ENCODE measurements at regions not wholly inside any gene's neighbourhood (a gene's known extent, or its start where the extent isn't known, plus 50 kb on each side); places are given as distances from the start of the nearest gene placed in this dataset.
"Not testable (repeated sequence)": the region's sequence is repeated elsewhere in the genome, so short reads cannot be mapped to it uniquely, and the experiment has no call there.

- intact Hi-C loops (cut with DNase I): no loop called here
- TF ChIP-seq, protein P1, sequence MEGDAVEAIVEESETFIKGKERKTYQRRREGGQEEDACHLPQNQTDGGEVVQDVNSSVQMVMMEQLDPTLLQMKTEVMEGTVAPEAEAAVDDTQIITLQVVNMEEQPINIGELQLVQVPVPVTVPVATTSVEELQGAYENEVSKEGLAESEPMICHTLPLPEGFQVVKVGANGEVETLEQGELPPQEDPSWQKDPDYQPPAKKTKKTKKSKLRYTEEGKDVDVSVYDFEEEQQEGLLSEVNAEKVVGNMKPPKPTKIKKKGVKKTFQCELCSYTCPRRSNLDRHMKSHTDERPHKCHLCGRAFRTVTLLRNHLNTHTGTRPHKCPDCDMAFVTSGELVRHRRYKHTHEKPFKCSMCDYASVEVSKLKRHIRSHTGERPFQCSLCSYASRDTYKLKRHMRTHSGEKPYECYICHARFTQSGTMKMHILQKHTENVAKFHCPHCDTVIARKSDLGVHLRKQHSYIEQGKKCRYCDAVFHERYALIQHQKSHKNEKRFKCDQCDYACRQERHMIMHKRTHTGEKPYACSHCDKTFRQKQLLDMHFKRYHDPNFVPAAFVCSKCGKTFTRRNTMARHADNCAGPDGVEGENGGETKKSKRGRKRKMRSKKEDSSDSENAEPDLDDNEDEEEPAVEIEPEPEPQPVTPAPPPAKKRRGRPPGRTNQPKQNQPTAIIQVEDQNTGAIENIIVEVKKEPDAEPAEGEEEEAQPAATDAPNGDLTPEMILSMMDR (IDR thresholded peaks at IDR 0.05): no peak
- no peak for TF ChIP-seq POLR2A (IDR thresholded peaks at IDR 0.05)
- no CpG with 5 or more reads among the region's 48 CpGs for WGBS, 2 donors
- H3K27ac ChIP-seq: no peak overlapping the region
- H3K9me3 ChIP-seq: peaks cover 0 to 7% (median 0%) of the 10 kb centered on the region in 3 donors
- H3K4me1 ChIP-seq: no peaks in the 10 kb centered on the region
- DNase-seq: no peak
- H3K4me3 ChIP-seq: no peak overlapping the region
- no peaks in the 10 kb centered on the region for H3K27me3 ChIP-seq
- H3K36me3 ChIP-seq: no peaks in the 10 kb centered on the region
These were observed 4274.9 kb upstream of the OR11H1 start for GRCh38 chr22:11253000-11253511.

DNA sequence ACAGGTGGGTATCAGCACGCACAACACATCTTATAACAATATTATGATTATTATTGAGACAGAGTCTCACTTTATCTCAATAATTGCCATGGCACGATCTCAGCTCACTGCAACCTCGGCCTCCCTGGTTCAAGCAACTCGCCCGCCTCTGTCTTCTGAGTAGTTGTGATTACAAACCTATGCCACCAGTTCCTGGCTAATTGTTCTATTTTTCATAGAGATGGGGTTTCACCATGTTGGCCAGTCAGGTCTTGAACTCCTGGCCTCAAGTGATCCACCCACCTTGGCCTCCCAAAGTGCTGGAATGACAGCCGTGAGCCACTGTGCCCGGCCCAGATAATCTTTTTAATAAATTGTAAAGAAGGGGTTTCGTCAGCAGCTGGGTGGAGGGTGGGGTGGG is 4257.0 kb upstream of the OR11H1 start:
- 83 to 88% methylated on average over 1 to 7 of the region's 8 CpGs for WGBS, 2 donors
- H3K9me3 ChIP-seq; intact Hi-C loops (cut with DNase I); H3K4me3 ChIP-seq; H3K36me3 ChIP-seq; H3K27me3 ChIP-seq; H3K4me1 ChIP-seq; DNase-seq; H3K27ac ChIP-seq: not testable (repeated sequence)

GRCh38 chr22:11285116-11285838 is 4242.7 kb upstream of the OR11H1 start:
- H3K4me1 ChIP-seq; DNase-seq; H3K27me3 ChIP-seq; H3K4me3 ChIP-seq; H3K36me3 ChIP-seq; intact Hi-C loops (cut with DNase I); H3K27ac ChIP-seq: not testable (repeated sequence)
- 74 to 76% methylated on average over 31 to 32 of the region's 32 CpGs for WGBS, 2 donors
- peaks cover 0 to 40% (median 21%) of the 10 kb centered on the region in 3 donors for H3K9me3 ChIP-seq

- H3K9me3 ChIP-seq: peaks cover 0 to 45% (median 21%) of the 10 kb centered on the region in 3 donors
- 49 to 60% methylated on average over 5 of the region's 5 CpGs for WGBS, 2 donors
These were observed 4242.2 kb upstream of the OR11H1 start for GRCh38 chr22:11285839-11286205.

DNA sequence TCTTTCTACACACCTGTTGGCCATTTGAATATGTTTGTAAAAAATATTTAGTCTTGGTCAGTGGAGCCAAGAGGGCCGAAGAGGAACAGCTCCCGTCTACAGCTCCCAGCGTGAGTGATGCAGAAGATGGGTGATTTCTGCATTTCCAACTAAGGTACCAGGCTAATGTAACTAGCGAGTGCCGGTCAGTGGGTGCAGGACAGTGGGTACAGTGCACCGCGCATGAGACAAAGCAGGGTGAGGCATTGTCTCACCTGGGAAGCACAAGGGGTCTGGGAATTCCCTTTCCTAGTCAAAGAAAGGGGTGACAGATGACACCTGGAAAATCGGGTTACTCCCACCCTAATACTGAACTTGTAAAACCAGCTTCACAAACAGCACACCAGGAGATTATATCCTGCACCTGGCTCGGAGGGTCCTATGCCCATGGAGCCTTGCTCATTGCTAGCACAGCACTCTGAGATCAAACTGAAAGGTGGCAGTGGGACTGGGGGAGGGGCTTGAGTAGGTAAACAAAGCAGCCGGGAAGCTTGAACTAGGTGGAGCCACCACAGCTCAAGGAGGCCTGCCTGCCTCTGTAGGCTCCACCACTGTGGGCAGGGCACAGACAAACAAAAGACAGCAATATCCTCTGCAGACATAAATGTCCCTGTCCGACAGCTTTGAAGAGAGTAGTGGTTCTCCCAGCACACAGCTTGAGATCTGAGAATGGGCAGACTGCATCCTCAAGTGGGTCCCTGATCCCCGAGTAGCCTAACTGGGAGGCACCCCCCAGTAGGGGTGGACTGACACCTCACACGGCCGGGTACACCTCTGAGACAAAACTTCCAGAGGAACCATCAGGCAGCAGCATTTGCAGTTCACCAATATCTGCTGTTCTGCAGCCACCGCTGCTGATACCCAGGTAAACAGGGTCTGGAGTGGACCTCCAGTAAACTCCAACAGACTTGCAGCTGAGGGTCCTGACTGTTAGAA is 4239.5 kb upstream of the OR11H1 start:
- H3K27ac ChIP-seq; H3K36me3 ChIP-seq; H3K4me3 ChIP-seq; DNase-seq; intact Hi-C loops (cut with DNase I); H3K27me3 ChIP-seq; H3K4me1 ChIP-seq: not testable (repeated sequence)
- 76 to 79% methylated on average over 13 to 15 of the region's 15 CpGs for WGBS, 2 donors
- peaks cover 0 to 57% (median 25%) of the 10 kb centered on the region in 3 donors for H3K9me3 ChIP-seq

More at GRCh38 chr22:11285839-11286205, 4242.2 kb upstream of the OR11H1 start:
- H3K27ac ChIP-seq; H3K4me1 ChIP-seq; H3K4me3 ChIP-seq; intact Hi-C loops (cut with DNase I); H3K36me3 ChIP-seq; H3K27me3 ChIP-seq; DNase-seq: not testable (repeated sequence)

DNA sequence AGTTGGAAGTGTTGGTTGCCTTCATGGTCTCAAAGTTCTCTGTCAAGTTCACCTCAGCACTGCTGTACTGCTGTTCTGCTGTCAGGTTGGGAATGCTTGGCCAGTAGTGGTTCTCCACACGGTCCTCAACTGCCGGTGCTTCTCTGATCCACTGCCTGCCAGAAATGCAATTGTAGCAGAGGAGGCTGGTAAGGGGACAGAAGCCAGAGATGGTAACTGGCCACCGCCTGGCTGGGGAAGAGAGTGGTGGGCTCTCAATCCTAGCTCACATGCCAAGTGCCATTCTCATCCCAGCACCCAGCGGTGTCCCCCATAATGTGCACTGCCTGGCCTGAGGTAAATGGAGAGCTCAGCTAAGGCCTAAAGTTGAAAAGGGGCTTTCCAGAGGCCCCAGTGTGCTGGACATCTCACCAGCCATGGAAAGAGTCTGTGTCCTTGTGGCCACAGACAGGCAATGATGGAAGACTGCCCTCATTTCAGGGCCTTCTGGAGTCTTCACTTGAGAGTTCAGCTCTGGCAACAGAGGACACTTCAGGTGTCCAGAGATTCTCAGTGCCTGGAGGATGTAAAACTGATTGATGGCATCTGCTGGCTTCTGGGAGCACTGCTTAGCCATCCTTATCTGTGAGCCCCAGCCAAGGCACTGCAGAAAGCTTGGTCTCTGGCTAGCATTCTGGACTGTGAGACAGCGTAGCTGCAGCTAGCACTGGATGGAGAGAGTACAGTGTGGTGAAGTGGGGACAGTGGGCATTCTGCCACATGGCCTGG is 4229.7 kb upstream of the OR11H1 start:
- H3K9me3 ChIP-seq: peaks cover 0 to 65% (median 24%) of the 10 kb centered on the region in 3 donors
- H3K36me3 ChIP-seq; H3K4me1 ChIP-seq; H3K4me3 ChIP-seq; H3K27ac ChIP-seq; DNase-seq; H3K27me3 ChIP-seq; intact Hi-C loops (cut with DNase I): not testable (repeated sequence)
- WGBS, 2 donors: 42 to 46% methylated on average over 4 to 5 of the region's 5 CpGs

GRCh38 chr22:11302427-11302826 is 4225.6 kb upstream of the OR11H1 start:
- DNase-seq; H3K36me3 ChIP-seq; H3K27ac ChIP-seq; H3K4me3 ChIP-seq; H3K4me1 ChIP-seq; intact Hi-C loops (cut with DNase I); H3K27me3 ChIP-seq: not testable (repeated sequence)
- H3K9me3 ChIP-seq: peaks cover 0 to 80% (median 37%) of the 10 kb centered on the region in 3 donors
- WGBS, 2 donors: 68 to 76% methylated on average over 7 of the region's 7 CpGs

DNA sequence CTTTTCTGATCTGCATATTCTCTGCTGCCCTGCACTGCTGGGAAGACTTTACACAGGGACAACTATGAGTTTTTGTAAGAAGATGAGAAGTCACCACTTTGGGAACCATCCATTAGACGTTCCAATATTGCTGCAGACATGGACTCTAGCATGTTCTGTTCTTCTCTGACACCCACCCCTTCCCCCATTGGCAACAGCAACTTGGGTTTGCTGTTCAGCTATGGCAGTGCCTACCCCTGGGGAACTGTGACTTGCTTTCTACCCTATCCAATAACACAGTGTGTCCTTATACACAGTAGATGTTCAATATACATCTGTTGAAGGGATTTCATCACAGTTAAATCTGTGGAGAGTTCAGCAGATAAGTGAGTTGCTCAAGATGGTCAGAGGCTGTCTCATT is 4225.1 kb upstream of the OR11H1 start:
- WGBS, 2 donors: 12 to 24% methylated on average over 1 of the region's 1 CpG
- intact Hi-C loops (cut with DNase I): not testable (repeated sequence)
- peaks cover 0 to 85% (median 37%) of the 10 kb centered on the region in 3 donors for H3K9me3 ChIP-seq

DNA sequence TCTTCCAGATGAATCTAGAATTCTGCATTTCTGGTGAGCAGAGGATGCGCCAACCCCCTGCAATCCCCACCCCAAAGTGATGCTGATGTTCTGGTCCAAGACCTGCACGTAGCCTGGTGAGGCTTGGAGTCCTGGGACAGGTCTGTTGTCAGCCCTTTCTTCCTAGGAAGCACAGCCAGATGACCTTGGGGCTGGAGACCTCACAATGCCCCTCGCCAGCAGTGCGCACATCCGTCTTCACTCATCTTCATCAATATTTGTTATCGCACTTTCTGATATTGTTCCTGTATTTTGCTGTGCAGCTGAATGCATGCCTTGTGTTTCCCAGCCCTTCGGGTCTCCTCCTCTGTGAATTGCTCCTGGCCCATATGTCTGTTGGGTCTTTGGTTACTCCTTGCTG is 4222.8 kb upstream of the OR11H1 start:
- H3K27me3 ChIP-seq; H3K36me3 ChIP-seq; DNase-seq; H3K4me1 ChIP-seq; intact Hi-C loops (cut with DNase I); H3K27ac ChIP-seq; H3K4me3 ChIP-seq: not testable (repeated sequence)
- 73 to 74% methylated on average over 7 of the region's 7 CpGs for WGBS, 2 donors
- H3K9me3 ChIP-seq: peaks cover 5 to 91% (median 28%) of the 10 kb centered on the region in 3 donors

More for the DNA sequence above, 4225.1 kb upstream of the OR11H1 start:
- not testable (repeated sequence) for H3K4me1 ChIP-seq, H3K27ac ChIP-seq, H3K27me3 ChIP-seq, DNase-seq, H3K4me3 ChIP-seq, H3K36me3 ChIP-seq

GRCh38 chr22:11306933-11307518 is 4221.0 kb upstream of the OR11H1 start:
- H3K27me3 ChIP-seq; H3K36me3 ChIP-seq; H3K4me1 ChIP-seq; H3K4me3 ChIP-seq; H3K27ac ChIP-seq; DNase-seq; intact Hi-C loops (cut with DNase I): not testable (repeated sequence)
- H3K9me3 ChIP-seq: peaks cover 5 to 87% (median 25%) of the 10 kb centered on the region in 3 donors
- 66 to 72% methylated on average over 6 of the region's 6 CpGs for WGBS, 2 donors

All from esophagus squamous epithelium (tissue), 5 donors.